ENCODE measurements at regions not wholly inside any gene's neighbourhood (a gene's known extent, or its start where the extent isn't known, plus 50 kb on each side); places are given as distances from the start of the nearest gene placed in this dataset.

- 81 to 83% methylated on average over 6 to 7 of the region's 7 CpGs for WGBS, 2 donors
- Histone ChIP-seq H3K27me3 (no peaks in the 10 kb centered on the region), H3K36me3 (replicated peaks in 1 of 2; ENCODE audit: insufficient read depth in 1 of 2, low read depth in 2 of 2) (no peaks in the 10 kb centered on the region), H3K9me3 (peaks cover 0 to 2% (median 0%) of the 10 kb centered on the region in 3 donors), H3K4me3 (no peak overlapping the region), H3K27ac (no peak overlapping the region), H3K4me1 (no peaks in the 10 kb centered on the region)
- ATAC-seq (no peak), DNase-seq (peak in 1 of 4 donors; percentile 10)
- TF ChIP-seq POLR2A (IDR thresholded peaks at IDR 0.05) (no peak), CTCF (IDR thresholded peaks at IDR 0.05) (no peak)
- intact Hi-C loops (cut with DNase I): no loop called here
These were observed 311.8 kb upstream of the AMIGO2 start for GRCh38 chr12:47391566-47391965.

GRCh38 chr12:47388712-47389111 lies 309.0 kb upstream of the AMIGO2 start:
- Histone ChIP-seq H3K9me3 (no peaks in the 10 kb centered on the region), H3K27ac (no peak overlapping the region), H3K36me3 (replicated peaks in 1 of 2; ENCODE audit: insufficient read depth in 1 of 2, low read depth in 2 of 2) (no peaks in the 10 kb centered on the region), H3K4me3 (no peak overlapping the region), H3K27me3 (no peaks in the 10 kb centered on the region), H3K4me1 (peaks cover 6% of the 10 kb centered on the region)
- DNase-seq (no peak), ATAC-seq (no peak)
- 68 to 86% methylated on average over 6 to 7 of the region's 7 CpGs for WGBS, 2 donors
- intact Hi-C loops (cut with DNase I): no loop called here
- TF ChIP-seq POLR2A (IDR thresholded peaks at IDR 0.05) (no peak), CTCF (IDR thresholded peaks at IDR 0.05) (no peak)

GRCh38 chr12:47387994-47388393 lies 308.2 kb upstream of the AMIGO2 start:
- peaks cover 6% of the 10 kb centered on the region for H3K4me1 ChIP-seq
- WGBS, 2 donors: 90 to 96% methylated on average over 1 of the region's 1 CpG

GRCh38 chr12:47385653-47386052 lies 305.9 kb upstream of the AMIGO2 start:
- intact Hi-C loops (cut with DNase I): no loop called here
- TF ChIP-seq POLR2A (IDR thresholded peaks at IDR 0.05) (no peak), CTCF (IDR thresholded peaks at IDR 0.05) (no peak)
- Histone ChIP-seq H3K4me1 (peaks cover 6% of the 10 kb centered on the region), H3K36me3 (replicated peaks in 1 of 2; ENCODE audit: insufficient read depth in 1 of 2, low read depth in 2 of 2) (no peaks in the 10 kb centered on the region), H3K4me3 (no peak overlapping the region), H3K27me3 (no peaks in the 10 kb centered on the region), H3K9me3 (no peaks in the 10 kb centered on the region), H3K27ac (no peak overlapping the region)
- 72 to 90% methylated on average over 5 of the region's 5 CpGs for WGBS, 2 donors
- DNase-seq (no peak), ATAC-seq (no peak)

More at GRCh38 chr12:47387994-47388393, 308.2 kb upstream of the AMIGO2 start:
- DNase-seq (no peak), ATAC-seq (no peak)
- H3K27me3 ChIP-seq: no peaks in the 10 kb centered on the region
- H3K27ac ChIP-seq: no peak overlapping the region
- TF ChIP-seq POLR2A (IDR thresholded peaks at IDR 0.05) (no peak), CTCF (IDR thresholded peaks at IDR 0.05) (no peak)
- H3K4me3 ChIP-seq: no peak overlapping the region
- H3K36me3 ChIP-seq (replicated peaks in 1 of 2; ENCODE audit: insufficient read depth in 1 of 2, low read depth in 2 of 2): no peaks in the 10 kb centered on the region
- intact Hi-C loops (cut with DNase I): no loop called here
- no peaks in the 10 kb centered on the region for H3K9me3 ChIP-seq

- no peak for DNase-seq
- Histone ChIP-seq H3K27ac (no peak overlapping the region), H3K9me3 (no peaks in the 10 kb centered on the region), H3K27me3 (no peaks in the 10 kb centered on the region), H3K4me3 (no peak overlapping the region), H3K4me1 (peaks cover 6% of the 10 kb centered on the region), H3K36me3 (replicated peaks in 1 of 2; ENCODE audit: insufficient read depth in 1 of 2, low read depth in 2 of 2) (no peaks in the 10 kb centered on the region)
- intact Hi-C loops (cut with DNase I): no loop called here
- WGBS, 2 donors: 35 to 39% methylated on average over 4 of the region's 4 CpGs
- ATAC-seq: peak; percentile 66
- no peak for TF ChIP-seq CTCF (IDR thresholded peaks at IDR 0.05)
- no peak for TF ChIP-seq POLR2A (IDR thresholded peaks at IDR 0.05)
These were observed 304.2 kb upstream of the AMIGO2 start for GRCh38 chr12:47383942-47384341.
